CD14-positive monocyte (primary cell): ENCODE measurements at regions not wholly inside any gene's neighbourhood (a gene's known extent, or its start where the extent isn't known, plus 50 kb on each side); places are given as distances from the start of the nearest gene placed in this dataset.

ENCODE experiments used
- DNase-seq, 3 donors: peaks; one replicate each; pipeline ENCODE4 v3.0.0-alpha.2; 2011 to 2022
- H2AFZ ChIP-seq: 2 replicates; pipeline ENCODE4 v1.6.0; 2012; ENCODE audit warnings: mild to moderate bottlenecking, low read depth, low read length, inconsistent platforms; ENCODE audit not compliant: insufficient read depth, poor library complexity, severe bottlenecking
- H3K27ac ChIP-seq, 2 donors: 1 replicate in 1 of 2; 2 replicates in 1 of 2; pipeline ENCODE4 v1.5.1; 2012 to 2013; ENCODE audit warnings: low read length in 2 of 2, control low read depth in 1 of 2, inconsistent platforms in 1 of 2, low read depth in 1 of 2, mild to moderate bottlenecking in 1 of 2
- H3K27me3 ChIP-seq, 2 donors: one replicate each; pipeline versions ENCODE4 v1.6.0 to v1.6.1; 2011 to 2013; ENCODE audit warnings: low read length in 2 of 2; ENCODE audit not compliant: control insufficient read depth in 2 of 2, insufficient read depth in 2 of 2
- H3K36me3 ChIP-seq, 2 donors: replicated peaks in 1 of 2; 1 replicate in 1 of 2; 2 replicates in 1 of 2; pipeline versions ENCODE4 v1.5.1 to v1.6.1; 2012 to 2013; ENCODE audit warnings: low read length in 2 of 2, control low read depth in 1 of 2, inconsistent platforms in 1 of 2, mild to moderate bottlenecking in 1 of 2; ENCODE audit not compliant: insufficient read depth in 2 of 2, control insufficient read depth in 1 of 2
- H3K4me1 ChIP-seq, 2 donors: 1 replicate in 1 of 2; 2 replicates in 1 of 2; pipeline versions ENCODE4 v1.5.1 to v1.6.1; 2012 to 2013; ENCODE audit warnings: low read length in 2 of 2, control low read depth in 1 of 2, inconsistent platforms in 1 of 2, mild to moderate bottlenecking in 1 of 2, moderate library complexity in 1 of 2; ENCODE audit not compliant: insufficient read depth in 2 of 2, control insufficient read depth in 1 of 2
- H3K4me2 ChIP-seq: replicated peaks from 2 replicates; pipeline ENCODE3; 2012; ENCODE audit warnings: low read length, moderate library complexity, mild to moderate bottlenecking; ENCODE audit not compliant: poor library complexity, severe bottlenecking; ENCODE audit errors: extremely low read depth
- H3K4me3 ChIP-seq, 3 experiments: fragments of 200-600 bp in 1 of 3; sonication (generic) in 1 of 3; replicated peaks in 1 of 3; 1 replicate in 2 of 3; 2 replicates in 1 of 3; pipeline ENCODE4 v1.5.1; 2011 to 2013; ENCODE audit warnings: low read length in 3 of 3, mild to moderate bottlenecking in 3 of 3, control low read depth in 2 of 3, low read depth in 2 of 3, inconsistent platforms in 1 of 3, moderate library complexity in 1 of 3
- H3K79me2 ChIP-seq: 2 replicates; pipeline ENCODE4 v1.6.0; 2012; ENCODE audit warnings: mild to moderate bottlenecking, control low read depth, inconsistent platforms, low read length, moderate library complexity; ENCODE audit not compliant: insufficient read depth
- H3K9ac ChIP-seq: 2 replicates; pipeline ENCODE4 v1.6.0; 2017; ENCODE audit warnings: low read length, mild to moderate bottlenecking; ENCODE audit not compliant: insufficient read depth, poor library complexity, severe bottlenecking
- H3K9me3 ChIP-seq, 2 donors: replicated peaks in 1 of 2; 1 replicate in 1 of 2; 2 replicates in 1 of 2; pipeline versions ENCODE4 v1.5.1 to v1.6.1; 2012 to 2013; ENCODE audit warnings: low read length in 2 of 2, control low read depth in 1 of 2; ENCODE audit not compliant: control insufficient read depth in 1 of 2, insufficient read depth in 1 of 2
- H4K20me1 ChIP-seq: 2 replicates; pipeline ENCODE4 v1.6.0; 2012; ENCODE audit warnings: mild to moderate bottlenecking, low read length, control low read depth, moderate library complexity; ENCODE audit not compliant: insufficient read depth
- H3K27ac Mint-ChIP-seq, 7 donors: one replicate each; pipeline ENCODE4 v1.8.0; 2020; ENCODE audit warnings: mild to moderate bottlenecking in 7 of 7, mixed read lengths in 7 of 7, moderate library complexity in 6 of 7, inconsistent platforms in 2 of 7
- H3K27me3 Mint-ChIP-seq, 3 donors: one replicate each; pipeline ENCODE4 v1.8.0; 2021 to 2022; ENCODE audit warnings: low read depth in 3 of 3, mild to moderate bottlenecking in 3 of 3, mixed read lengths in 3 of 3, moderate library complexity in 3 of 3, inconsistent platforms in 1 of 3
- H3K36me3 Mint-ChIP-seq, 2 donors: one replicate each; pipeline ENCODE4 v1.8.0; 2020; ENCODE audit warnings: mixed read lengths in 2 of 2, inconsistent platforms in 1 of 2, mild to moderate bottlenecking in 1 of 2
- H3K4me1 Mint-ChIP-seq: one replicate; pipeline ENCODE4 v1.8.0; 2020; ENCODE audit warnings: mild to moderate bottlenecking, mixed read lengths
- H3K4me3 Mint-ChIP-seq, 2 donors: one replicate each; pipeline ENCODE4 v1.8.0; 2020; ENCODE audit warnings: mild to moderate bottlenecking in 2 of 2, mixed read lengths in 2 of 2, moderate library complexity in 1 of 2
- H3K9me3 Mint-ChIP-seq, 7 donors: one replicate each; pipeline ENCODE4 v1.8.0; 2020 to 2022; ENCODE audit warnings: mixed read lengths in 7 of 7, mild to moderate bottlenecking in 6 of 7, moderate library complexity in 6 of 7, inconsistent platforms in 2 of 7
- WGBS: methylation state at CpG from one replicate; pipeline ENCODE4 v1.1.5; 2013; ENCODE audit warnings: missing lambda C conversion rate; ENCODE audit not compliant: insufficient coverage; 5-methylcytosine and 5-hydroxymethylcytosine counted together
- intact Hi-C, 2 donors: fragments of 100-400 bp; cut with micrococcal nuclease; formaldehyde crosslinking; loops; one replicate each; pipeline versions ENCODE4 v1.15.0 to v1.15.1; 2023
- TF ChIP-seq, protein P1 (sequence below): fragments of 200-600 bp; IDR thresholded peaks from one replicate; pipeline ENCODE4 v1.8.0; 2022; ENCODE audit warnings: antibody characterized with exemption, mild to moderate bottlenecking

GRCh38 chr4:186348433-186348832 lies 82.4 kb downstream of the F11 start:
- H3K36me3 ChIP-seq, result no peaks in the 10 kb centered on the region
- H3K27ac Mint-ChIP-seq, result peak overlapping the region in 1 of 7 donors; percentile 57
- H3K4me3 Mint-ChIP-seq, result no peak overlapping the region

DNA sequence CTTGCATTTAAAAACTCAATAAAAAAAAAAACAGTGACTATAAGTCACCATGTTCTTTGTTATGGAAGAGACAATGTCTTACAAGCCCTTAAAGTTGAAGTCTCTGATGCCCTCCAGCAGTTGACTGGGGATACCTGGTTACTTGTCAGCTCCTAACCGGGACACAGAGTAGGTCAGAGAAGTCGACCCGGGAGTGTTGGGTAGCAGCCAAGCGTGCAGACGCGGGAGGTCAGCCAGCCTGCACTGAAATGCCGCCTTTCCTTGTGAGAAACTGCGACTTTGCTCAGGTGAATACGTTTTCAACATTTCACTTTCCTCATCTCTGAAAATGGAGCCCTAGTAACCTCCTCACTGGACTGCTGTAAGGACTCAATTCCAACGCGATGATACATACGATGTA lies 81.8 kb downstream of the F11 start:
- DNase-seq, result no peak

More at GRCh38 chr4:186348433-186348832, 82.4 kb downstream of the F11 start:
- Histone ChIP-seq H3K9me3 (peaks cover 0 to 9% of the 10 kb centered on the region in 2 donors), H3K9ac (no peak overlapping the region), H4K20me1 (no peaks in the 10 kb centered on the region), H2AFZ (no peak overlapping the region), H3K4me3 (no peak overlapping the region), H3K27ac (no peak overlapping the region), H3K79me2 (no peaks in the 10 kb centered on the region), H3K27me3 (no peaks in the 10 kb centered on the region), H3K4me1 (no peaks in the 10 kb centered on the region), H3K4me2 (no peak overlapping the region)
- Mint-ChIP-seq H3K9me3 (peaks cover 2 to 19% (median 4%) of the 10 kb centered on the region in 7 donors), H3K27me3 (peaks cover 0 to 2% (median 2%) of the 10 kb centered on the region in 3 donors), H3K4me1 (no peaks in the 10 kb centered on the region), H3K36me3 (no peaks in the 10 kb centered on the region)
- DNase-seq, result no peak
- WGBS, result 94% methylated on average over 8 of the region's 10 CpGs
- TF ChIP-seq, protein P1, sequence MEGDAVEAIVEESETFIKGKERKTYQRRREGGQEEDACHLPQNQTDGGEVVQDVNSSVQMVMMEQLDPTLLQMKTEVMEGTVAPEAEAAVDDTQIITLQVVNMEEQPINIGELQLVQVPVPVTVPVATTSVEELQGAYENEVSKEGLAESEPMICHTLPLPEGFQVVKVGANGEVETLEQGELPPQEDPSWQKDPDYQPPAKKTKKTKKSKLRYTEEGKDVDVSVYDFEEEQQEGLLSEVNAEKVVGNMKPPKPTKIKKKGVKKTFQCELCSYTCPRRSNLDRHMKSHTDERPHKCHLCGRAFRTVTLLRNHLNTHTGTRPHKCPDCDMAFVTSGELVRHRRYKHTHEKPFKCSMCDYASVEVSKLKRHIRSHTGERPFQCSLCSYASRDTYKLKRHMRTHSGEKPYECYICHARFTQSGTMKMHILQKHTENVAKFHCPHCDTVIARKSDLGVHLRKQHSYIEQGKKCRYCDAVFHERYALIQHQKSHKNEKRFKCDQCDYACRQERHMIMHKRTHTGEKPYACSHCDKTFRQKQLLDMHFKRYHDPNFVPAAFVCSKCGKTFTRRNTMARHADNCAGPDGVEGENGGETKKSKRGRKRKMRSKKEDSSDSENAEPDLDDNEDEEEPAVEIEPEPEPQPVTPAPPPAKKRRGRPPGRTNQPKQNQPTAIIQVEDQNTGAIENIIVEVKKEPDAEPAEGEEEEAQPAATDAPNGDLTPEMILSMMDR, result no peak
- intact Hi-C loops, result no loop called here

More for the DNA sequence above, 81.8 kb downstream of the F11 start:
- no peak overlapping the region for H3K27ac Mint-ChIP-seq
- Histone ChIP-seq H3K4me1 (no peaks in the 10 kb centered on the region), H3K27me3 (no peaks in the 10 kb centered on the region), H3K27ac (no peak overlapping the region), H3K9ac (no peak overlapping the region), H4K20me1 (no peaks in the 10 kb centered on the region), H3K9me3 (peaks cover 0 to 9% of the 10 kb centered on the region in 2 donors), H2AFZ (no peak overlapping the region), H3K4me2 (no peak overlapping the region), H3K79me2 (no peaks in the 10 kb centered on the region), H3K36me3 (no peaks in the 10 kb centered on the region), H3K4me3 (no peak overlapping the region)
- intact Hi-C loops, result no loop called here
- no peaks in the 10 kb centered on the region for H3K4me1 Mint-ChIP-seq
- TF ChIP-seq, protein P1, result no peak
- 86% methylated on average over 12 of the region's 12 CpGs for WGBS
- H3K4me3 Mint-ChIP-seq, result no peak overlapping the region
- H3K27me3 Mint-ChIP-seq, result peaks cover 0 to 2% (median 2%) of the 10 kb centered on the region in 3 donors
- peaks cover 4 to 19% (median 5%) of the 10 kb centered on the region in 7 donors for H3K9me3 Mint-ChIP-seq
- no peaks in the 10 kb centered on the region for H3K36me3 Mint-ChIP-seq
